ENCODE measurements at regions not wholly inside any gene's neighbourhood (a gene's known extent, or its start where the extent isn't known, plus 50 kb on each side); places are given as distances from the start of the nearest gene placed in this dataset.
A peak's percentile ranks its signal among the peaks of the same experiment; 100 is the strongest.

DNA sequence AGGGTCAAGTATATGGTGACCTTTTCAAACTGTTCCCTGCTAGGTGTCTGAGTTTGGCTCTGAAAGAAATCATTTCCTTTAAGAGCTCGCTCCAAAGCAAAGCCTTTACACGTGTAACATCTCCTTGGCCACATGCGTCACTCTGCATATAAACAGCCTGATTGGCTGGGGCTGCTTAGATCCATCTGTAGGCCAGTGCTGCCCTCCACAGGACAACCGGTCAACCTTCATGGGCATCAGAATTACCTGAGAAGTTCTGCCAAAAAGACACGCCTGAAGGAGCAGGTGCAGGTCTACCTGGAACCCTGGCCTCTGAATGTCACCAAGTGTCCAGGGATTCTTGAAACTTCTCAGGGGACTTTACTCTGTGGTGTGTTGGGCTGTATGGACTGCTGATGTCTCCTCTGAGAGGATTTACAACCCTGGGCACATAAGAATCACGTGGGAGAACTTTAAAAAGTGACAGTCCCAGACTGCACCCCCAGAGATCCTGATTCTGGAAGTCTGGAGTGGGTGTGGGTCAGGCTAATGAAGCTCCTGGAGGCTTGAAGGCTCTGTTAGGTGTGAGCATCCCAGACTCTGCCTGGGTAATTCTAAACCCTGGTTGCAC lies 497.6 kb downstream of the GADD45G start:
- intact Hi-C loops (cut with micrococcal nuclease; ENCODE audit: unreplicated experiment), result loop anchor here (1.0 to 10.0 kb wide), 3 partner anchors 188 to 504 kb away; no protein-coding TSS in a partner anchor
- H3K9me2 ChIP-seq (ENCODE audit: insufficient read depth, low read length), result no peaks in the 10 kb centered on the region
- ChIA-PET POLR2A (no interaction called here), CTCF (ENCODE audit: unreplicated experiment) (interaction anchor here (0.6 to 1.8 kb wide), 4 partner anchors 499 to 505 kb away, joined by 3 to 8 read pairs (median 5); no protein-coding TSS in a partner anchor)
- no peaks in the 10 kb centered on the region for H4K20me1 ChIP-seq (ENCODE audit: insufficient read depth, low read length)
- H3K4me3 ChIP-seq (ENCODE audit: low read depth, low read length, poor library complexity, severe bottlenecking), result no peak overlapping the region
- no peak overlapping the region for H3K27ac ChIP-seq (ENCODE audit: low read depth, low read length, poor library complexity, severe bottlenecking)
- no peaks in the 10 kb centered on the region for H3K79me2 ChIP-seq (ENCODE audit: insufficient read depth, low read depth, low read length)
- H3K4me2 ChIP-seq (ENCODE audit: low read length), result no peak overlapping the region
- DNase-seq (ENCODE audit: low spot score), result peak; percentile 86
- no peaks in the 10 kb centered on the region for H3K4me1 ChIP-seq (ENCODE audit: insufficient read depth, low read length, poor library complexity, severe bottlenecking)
- H2AFZ ChIP-seq (ENCODE audit: low read length), result no peak overlapping the region
- H3K36me3 ChIP-seq (ENCODE audit: insufficient read depth, low read length), result no peaks in the 10 kb centered on the region
- H3K9me3 ChIP-seq (ENCODE audit: low read length), result no peaks in the 10 kb centered on the region
- TF ChIP-seq, protein P1, sequence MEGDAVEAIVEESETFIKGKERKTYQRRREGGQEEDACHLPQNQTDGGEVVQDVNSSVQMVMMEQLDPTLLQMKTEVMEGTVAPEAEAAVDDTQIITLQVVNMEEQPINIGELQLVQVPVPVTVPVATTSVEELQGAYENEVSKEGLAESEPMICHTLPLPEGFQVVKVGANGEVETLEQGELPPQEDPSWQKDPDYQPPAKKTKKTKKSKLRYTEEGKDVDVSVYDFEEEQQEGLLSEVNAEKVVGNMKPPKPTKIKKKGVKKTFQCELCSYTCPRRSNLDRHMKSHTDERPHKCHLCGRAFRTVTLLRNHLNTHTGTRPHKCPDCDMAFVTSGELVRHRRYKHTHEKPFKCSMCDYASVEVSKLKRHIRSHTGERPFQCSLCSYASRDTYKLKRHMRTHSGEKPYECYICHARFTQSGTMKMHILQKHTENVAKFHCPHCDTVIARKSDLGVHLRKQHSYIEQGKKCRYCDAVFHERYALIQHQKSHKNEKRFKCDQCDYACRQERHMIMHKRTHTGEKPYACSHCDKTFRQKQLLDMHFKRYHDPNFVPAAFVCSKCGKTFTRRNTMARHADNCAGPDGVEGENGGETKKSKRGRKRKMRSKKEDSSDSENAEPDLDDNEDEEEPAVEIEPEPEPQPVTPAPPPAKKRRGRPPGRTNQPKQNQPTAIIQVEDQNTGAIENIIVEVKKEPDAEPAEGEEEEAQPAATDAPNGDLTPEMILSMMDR (conservative IDR thresholded peaks at IDR 0.05; ENCODE audit: low read length), result peak; percentile 86
- TF ChIP-seq EZH2phosphoT487 (IDR thresholded peaks at IDR 0.05; ENCODE audit: borderline replicate concordance, low read depth, low read length), result no peak
- no TSS peak for BruUV-seq (replicated peaks)

DNA sequence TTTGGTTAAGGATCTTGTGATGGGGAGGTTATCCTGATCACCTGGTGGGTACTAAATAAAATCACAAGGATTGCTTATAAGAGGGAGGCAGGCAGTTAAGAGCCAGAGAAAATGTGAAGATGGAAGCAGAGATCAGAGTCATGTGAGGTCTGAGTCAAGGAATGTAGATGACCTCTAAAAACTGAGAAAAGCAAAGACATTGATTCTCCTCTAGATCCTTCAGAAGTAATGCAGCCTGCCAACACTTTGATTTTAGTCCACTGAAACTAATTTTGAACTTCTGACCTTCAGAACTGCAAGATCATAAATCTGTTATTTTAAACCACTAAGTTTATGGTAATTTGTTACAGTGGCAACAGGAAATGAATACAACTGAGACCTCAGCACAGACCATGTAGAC lies 499.0 kb downstream of the GADD45G start:
- ChIA-PET POLR2A (interaction anchor here (0.6 kb wide), 1 partner anchor 367 kb away, joined by 4 read pairs; no protein-coding TSS in a partner anchor), CTCF (ENCODE audit: unreplicated experiment) (no interaction called here)
- no peak overlapping the region for H3K4me2 ChIP-seq (ENCODE audit: low read length)
- H3K9me2 ChIP-seq (ENCODE audit: insufficient read depth, low read length), result no peaks in the 10 kb centered on the region
- H3K9me3 ChIP-seq (ENCODE audit: low read length), result no peaks in the 10 kb centered on the region
- H2AFZ ChIP-seq (ENCODE audit: low read length), result no peak overlapping the region
- no peaks in the 10 kb centered on the region for H3K4me1 ChIP-seq (ENCODE audit: insufficient read depth, low read length, poor library complexity, severe bottlenecking)
- TF ChIP-seq, protein P1 (conservative IDR thresholded peaks at IDR 0.05; ENCODE audit: low read length), result no peak
- TF ChIP-seq EZH2phosphoT487 (IDR thresholded peaks at IDR 0.05; ENCODE audit: borderline replicate concordance, low read depth, low read length), result no peak
- no peaks in the 10 kb centered on the region for H4K20me1 ChIP-seq (ENCODE audit: insufficient read depth, low read length)
- no TSS peak for BruUV-seq (replicated peaks)
- H3K36me3 ChIP-seq (ENCODE audit: insufficient read depth, low read length), result no peaks in the 10 kb centered on the region
- DNase-seq (ENCODE audit: low spot score), result no peak
- intact Hi-C loops (cut with micrococcal nuclease; ENCODE audit: unreplicated experiment), result loop anchor here (10.0 kb wide), 1 partner anchor 189 kb away; no protein-coding TSS in a partner anchor
- H3K79me2 ChIP-seq (ENCODE audit: insufficient read depth, low read depth, low read length), result no peaks in the 10 kb centered on the region
- no peak overlapping the region for H3K27ac ChIP-seq (ENCODE audit: low read depth, low read length, poor library complexity, severe bottlenecking)
- no peak overlapping the region for H3K4me3 ChIP-seq (ENCODE audit: low read depth, low read length, poor library complexity, severe bottlenecking)

DNA sequence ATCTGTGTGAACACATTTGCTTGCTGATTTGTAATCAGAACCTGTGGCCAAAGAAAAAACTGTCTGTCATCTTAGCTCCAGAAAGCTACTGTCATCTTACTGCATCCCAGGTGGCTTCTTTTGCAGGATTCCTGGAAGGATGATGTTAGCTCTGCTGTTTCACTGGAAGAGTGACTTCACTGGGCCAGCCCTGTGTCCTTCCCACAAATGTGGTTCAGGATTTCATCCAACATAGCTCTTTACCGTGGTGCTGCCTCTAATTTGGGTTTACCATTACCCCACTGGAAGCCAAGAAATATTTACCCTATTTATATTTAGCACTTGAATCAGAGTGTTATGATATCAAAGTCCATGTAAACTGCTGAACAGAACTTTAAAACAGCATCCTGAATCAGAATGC lies 501.0 kb downstream of the GADD45G start:
- Histone ChIP-seq H3K9me2 (ENCODE audit: insufficient read depth, low read length) (no peaks in the 10 kb centered on the region), H3K79me2 (ENCODE audit: insufficient read depth, low read depth, low read length) (no peaks in the 10 kb centered on the region), H4K20me1 (ENCODE audit: insufficient read depth, low read length) (no peaks in the 10 kb centered on the region), H2AFZ (ENCODE audit: low read length) (no peak overlapping the region), H3K9me3 (ENCODE audit: low read length) (no peaks in the 10 kb centered on the region), H3K4me3 (ENCODE audit: low read depth, low read length, poor library complexity, severe bottlenecking) (no peak overlapping the region), H3K4me1 (ENCODE audit: insufficient read depth, low read length, poor library complexity, severe bottlenecking) (no peaks in the 10 kb centered on the region), H3K4me2 (ENCODE audit: low read length) (no peak overlapping the region), H3K36me3 (ENCODE audit: insufficient read depth, low read length) (no peaks in the 10 kb centered on the region), H3K27ac (ENCODE audit: low read depth, low read length, poor library complexity, severe bottlenecking) (no peak overlapping the region)
- intact Hi-C loops (cut with micrococcal nuclease; ENCODE audit: unreplicated experiment), result loop anchor here (10.0 kb wide), 1 partner anchor 191 kb away; no protein-coding TSS in a partner anchor
- ChIA-PET CTCF (ENCODE audit: unreplicated experiment) (no interaction called here), POLR2A (interaction anchor here (0.6 kb wide), 1 partner anchor 96 kb away, joined by 4 read pairs; no protein-coding TSS in a partner anchor)
- BruUV-seq (replicated peaks), result no TSS peak
- DNase-seq (ENCODE audit: low spot score), result no peak
- TF ChIP-seq, protein P1 (conservative IDR thresholded peaks at IDR 0.05; ENCODE audit: low read length), result no peak
- TF ChIP-seq EZH2phosphoT487 (IDR thresholded peaks at IDR 0.05; ENCODE audit: borderline replicate concordance, low read depth, low read length), result no peak

Measured in OCI-LY7 (cell line).